IPS-15b (cell line): ENCODE measurements at regions not wholly inside any gene's neighbourhood (a gene's known extent, or its start where the extent isn't known, plus 50 kb on each side); places are given as distances from the start of the nearest gene placed in this dataset.

Experiments
- H3K27me3 ChIP-seq: one replicate; pipeline ENCODE4 v1.6.1; 2013; ENCODE audit warnings: low read length; ENCODE audit not compliant: control insufficient read depth, insufficient read depth
- H3K36me3 ChIP-seq: one replicate; pipeline ENCODE4 v1.6.1; 2013; ENCODE audit warnings: low read length; ENCODE audit not compliant: control insufficient read depth, insufficient read depth
- H3K4me1 ChIP-seq: one replicate; pipeline ENCODE4 v1.6.1; 2013; ENCODE audit warnings: mild to moderate bottlenecking, low read length; ENCODE audit not compliant: control insufficient read depth, insufficient read depth
- H3K4me3 ChIP-seq: one replicate; pipeline ENCODE4 v1.5.1; 2013; ENCODE audit warnings: low read depth, low read length
- H3K9ac ChIP-seq: one replicate; pipeline ENCODE4 v1.6.1; 2013; ENCODE audit warnings: low read depth, mild to moderate bottlenecking, low read length
- H3K9me3 ChIP-seq: one replicate; pipeline ENCODE4 v1.6.1; 2013; ENCODE audit warnings: mild to moderate bottlenecking, low read length; ENCODE audit not compliant: control insufficient read depth, insufficient read depth

GRCh38 chr18:7383002-7383980 is 152.4 kb downstream of the LRRC30 start:
- H3K27me3 ChIP-seq, result no peaks in the 10 kb centered on the region
- H3K4me1 ChIP-seq, result no peaks in the 10 kb centered on the region
- H3K9ac ChIP-seq, result no peak overlapping the region
- H3K9me3 ChIP-seq, result no peaks in the 10 kb centered on the region
- no peaks in the 10 kb centered on the region for H3K36me3 ChIP-seq
- no peak overlapping the region for H3K4me3 ChIP-seq

- Histone ChIP-seq H3K9ac (no peak overlapping the region), H3K9me3 (no peaks in the 10 kb centered on the region), H3K4me3 (no peak overlapping the region), H3K4me1 (no peaks in the 10 kb centered on the region), H3K36me3 (no peaks in the 10 kb centered on the region), H3K27me3 (no peaks in the 10 kb centered on the region)
Measured at GRCh38 chr18:7388741-7389140, 157.9 kb downstream of the LRRC30 start.

- no peak overlapping the region for H3K9ac ChIP-seq
Measured at GRCh38 chr18:7390731-7391492, 160.0 kb downstream of the LRRC30 start.

GRCh38 chr18:7393080-7393479 is 162.2 kb downstream of the LRRC30 start:
- Histone ChIP-seq H3K4me3 (no peak overlapping the region), H3K4me1 (peaks cover 2% of the 10 kb centered on the region), H3K9ac (no peak overlapping the region), H3K36me3 (no peaks in the 10 kb centered on the region), H3K27me3 (no peaks in the 10 kb centered on the region), H3K9me3 (no peaks in the 10 kb centered on the region)

More at GRCh38 chr18:7390731-7391492, 160.0 kb downstream of the LRRC30 start:
- Histone ChIP-seq H3K4me1 (peaks cover 2% of the 10 kb centered on the region), H3K27me3 (no peaks in the 10 kb centered on the region), H3K9me3 (no peaks in the 10 kb centered on the region), H3K36me3 (no peaks in the 10 kb centered on the region), H3K4me3 (no peak overlapping the region)

- H3K4me1 ChIP-seq, result peaks cover 2% of the 10 kb centered on the region
Measured at GRCh38 chr18:7394050-7394659, 163.3 kb downstream of the LRRC30 start.

GRCh38 chr18:7395566-7395965 is 164.7 kb downstream of the LRRC30 start:
- Histone ChIP-seq H3K9ac (no peak overlapping the region), H3K9me3 (no peaks in the 10 kb centered on the region), H3K4me3 (no peak overlapping the region), H3K27me3 (no peaks in the 10 kb centered on the region), H3K4me1 (peaks cover 2% of the 10 kb centered on the region), H3K36me3 (no peaks in the 10 kb centered on the region)

More at GRCh38 chr18:7394050-7394659, 163.3 kb downstream of the LRRC30 start:
- no peak overlapping the region for H3K4me3 ChIP-seq
- H3K27me3 ChIP-seq, result no peaks in the 10 kb centered on the region
- H3K9me3 ChIP-seq, result no peaks in the 10 kb centered on the region
- no peaks in the 10 kb centered on the region for H3K36me3 ChIP-seq
- no peak overlapping the region for H3K9ac ChIP-seq

GRCh38 chr18:7413906-7414305 is 153.2 kb upstream of the PTPRM start:
- Histone ChIP-seq H3K9ac (no peak overlapping the region), H3K4me3 (no peak overlapping the region), H3K4me1 (peaks cover 2% of the 10 kb centered on the region), H3K27me3 (no peaks in the 10 kb centered on the region), H3K9me3 (no peaks in the 10 kb centered on the region), H3K36me3 (no peaks in the 10 kb centered on the region)

- Histone ChIP-seq H3K4me3 (no peak overlapping the region), H3K9ac (no peak overlapping the region), H3K9me3 (no peaks in the 10 kb centered on the region), H3K27me3 (no peaks in the 10 kb centered on the region), H3K4me1 (peaks cover 2% of the 10 kb centered on the region), H3K36me3 (no peaks in the 10 kb centered on the region)
Measured at GRCh38 chr18:7414459-7414858, 152.7 kb upstream of the PTPRM start.

- Histone ChIP-seq H3K9ac (no peak overlapping the region), H3K27me3 (no peaks in the 10 kb centered on the region), H3K36me3 (no peaks in the 10 kb centered on the region), H3K9me3 (no peaks in the 10 kb centered on the region), H3K4me1 (peaks cover 2% of the 10 kb centered on the region), H3K4me3 (no peak overlapping the region)
Measured at GRCh38 chr18:7415081-7415894, 151.8 kb upstream of the PTPRM start.

GRCh38 chr18:7417727-7418126 is 149.4 kb upstream of the PTPRM start:
- H3K27me3 ChIP-seq, result no peaks in the 10 kb centered on the region
- no peak overlapping the region for H3K4me3 ChIP-seq
- no peaks in the 10 kb centered on the region for H3K36me3 ChIP-seq

GRCh38 chr18:7429831-7430230 is 137.3 kb upstream of the PTPRM start:
- H3K4me3 ChIP-seq, result no peak overlapping the region
- H3K36me3 ChIP-seq, result no peaks in the 10 kb centered on the region
- no peaks in the 10 kb centered on the region for H3K9me3 ChIP-seq
- H3K27me3 ChIP-seq, result no peaks in the 10 kb centered on the region
- H3K4me1 ChIP-seq, result no peaks in the 10 kb centered on the region
- H3K9ac ChIP-seq, result no peak overlapping the region

More at GRCh38 chr18:7417727-7418126, 149.4 kb upstream of the PTPRM start:
- Histone ChIP-seq H3K4me1 (peaks cover 2% of the 10 kb centered on the region), H3K9ac (no peak overlapping the region), H3K9me3 (no peaks in the 10 kb centered on the region)
